ENCODE measurements at regions not wholly inside any gene's neighbourhood (a gene's known extent, or its start where the extent isn't known, plus 50 kb on each side); places are given as distances from the start of the nearest gene placed in this dataset.

DNA sequence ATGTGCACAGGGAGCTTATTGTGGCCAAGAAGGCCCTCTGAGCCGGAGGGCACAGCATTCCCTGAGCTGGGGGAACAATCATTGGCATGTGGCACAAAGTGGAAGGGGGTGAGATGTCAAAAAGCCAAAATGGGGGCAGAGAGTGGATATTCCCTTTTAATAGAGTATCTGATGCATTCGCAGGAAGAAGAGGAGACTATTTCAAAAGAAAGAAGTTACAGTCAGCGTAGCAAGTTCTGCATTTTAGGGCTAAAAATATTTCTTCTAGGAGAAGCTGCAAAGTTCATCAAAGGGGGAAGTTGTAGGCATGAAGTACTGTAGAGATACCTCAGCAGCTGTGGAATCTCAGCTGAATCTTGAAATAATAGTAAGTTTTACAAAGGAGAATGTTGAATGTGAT, 136.0 kb upstream of the WDR11 start:
- H3K9me3 Mint-ChIP-seq: no peaks in the 10 kb centered on the region
- peaks cover 6% of the 10 kb centered on the region for H3K4me1 Mint-ChIP-seq
- no peak overlapping the region for H3K4me3 Mint-ChIP-seq
- H3K36me3 Mint-ChIP-seq (ENCODE audit: insufficient read depth): no peaks in the 10 kb centered on the region
- DNase-seq (ENCODE audit: low spot score in 2 of 2): no peak
- H3K27ac Mint-ChIP-seq (ENCODE audit: low read depth): peak overlapping the region; percentile 75
- peaks cover 34% of the 10 kb centered on the region for H3K27me3 Mint-ChIP-seq
- ATAC-seq (replicated peaks; ENCODE audit: extremely low read depth, poor library complexity, severe bottlenecking): no peak

DNA sequence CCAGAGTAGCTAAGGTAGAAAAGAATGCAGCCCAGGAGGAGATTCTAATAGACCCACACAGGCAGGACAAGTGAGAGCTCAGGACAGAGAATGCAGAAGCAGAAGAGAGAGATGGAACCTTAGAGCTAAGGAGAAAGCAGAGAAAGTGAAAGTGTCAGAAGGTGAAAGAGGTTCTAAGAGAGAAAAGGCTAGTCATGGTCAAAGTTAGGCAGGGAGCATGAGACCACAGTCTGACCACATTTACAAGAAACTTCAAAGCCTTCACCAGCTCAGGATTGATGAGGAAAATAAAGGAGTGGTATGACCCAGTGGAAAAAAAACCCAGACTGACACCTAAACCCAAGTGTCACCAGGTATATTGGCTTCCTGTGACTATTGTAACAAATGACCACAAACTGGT, 131.8 kb upstream of the WDR11 start:
- peaks cover 12% of the 10 kb centered on the region for H3K27me3 Mint-ChIP-seq
- no peak for ATAC-seq (replicated peaks; ENCODE audit: extremely low read depth, poor library complexity, severe bottlenecking)
- H3K36me3 Mint-ChIP-seq (ENCODE audit: insufficient read depth): no peaks in the 10 kb centered on the region
- DNase-seq (ENCODE audit: low spot score in 2 of 2): no peak
- H3K4me3 Mint-ChIP-seq: no peak overlapping the region
- H3K9me3 Mint-ChIP-seq: no peaks in the 10 kb centered on the region
- no peak overlapping the region for H3K27ac Mint-ChIP-seq (ENCODE audit: low read depth)
- no peaks in the 10 kb centered on the region for H3K4me1 Mint-ChIP-seq

DNA sequence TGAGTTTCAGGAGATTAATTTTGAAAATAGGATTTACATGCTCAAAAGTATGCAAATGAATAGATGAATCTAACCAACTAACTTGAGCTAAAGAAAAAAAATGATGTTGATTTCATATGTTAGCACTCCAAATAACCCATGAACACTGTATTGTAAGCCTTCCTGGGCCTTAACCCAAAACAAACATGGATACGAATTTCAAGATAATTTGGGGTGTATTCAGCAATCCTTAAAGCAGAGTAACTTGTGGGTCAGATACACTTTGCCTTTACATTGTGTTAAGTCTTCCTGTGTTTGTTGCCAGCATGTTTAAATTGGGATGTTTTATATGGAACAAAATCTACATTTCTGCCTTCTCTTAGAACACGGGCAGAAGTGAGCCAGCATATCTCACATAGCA, 124.2 kb upstream of the WDR11 start:
- no peaks in the 10 kb centered on the region for H3K36me3 Mint-ChIP-seq (ENCODE audit: insufficient read depth)
- no peak for ATAC-seq (replicated peaks; ENCODE audit: extremely low read depth, poor library complexity, severe bottlenecking)
- no peak overlapping the region for H3K4me3 Mint-ChIP-seq
- no peaks in the 10 kb centered on the region for H3K9me3 Mint-ChIP-seq
- H3K4me1 Mint-ChIP-seq: no peaks in the 10 kb centered on the region
- no peak for DNase-seq (ENCODE audit: low spot score in 2 of 2)
- H3K27me3 Mint-ChIP-seq: peaks cover 4% of the 10 kb centered on the region
- no peak overlapping the region for H3K27ac Mint-ChIP-seq (ENCODE audit: low read depth)

DNA sequence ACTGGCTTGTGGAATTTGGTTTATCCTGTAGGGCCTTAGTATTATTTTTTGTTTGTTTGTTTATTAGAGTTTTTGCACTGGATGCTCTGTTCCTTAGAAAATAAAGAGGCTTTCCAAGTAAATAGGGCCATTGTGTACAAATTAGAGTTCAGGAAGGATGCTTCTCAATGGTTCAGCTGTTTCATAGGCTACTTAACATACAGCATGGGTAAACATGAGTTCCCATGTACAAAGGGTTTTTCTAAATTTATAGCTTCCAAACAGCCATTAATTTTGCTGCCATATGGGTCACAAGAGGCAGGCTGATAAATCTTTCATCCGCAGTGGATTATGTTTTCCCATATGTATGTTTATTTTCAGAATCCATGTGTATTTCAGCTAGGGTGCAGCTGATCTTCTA, 121.6 kb upstream of the WDR11 start:
- H3K4me3 Mint-ChIP-seq: no peak overlapping the region
- peaks cover 14% of the 10 kb centered on the region for H3K27me3 Mint-ChIP-seq
- no peak overlapping the region for H3K27ac Mint-ChIP-seq (ENCODE audit: low read depth)
- H3K36me3 Mint-ChIP-seq (ENCODE audit: insufficient read depth): no peaks in the 10 kb centered on the region
- no peak for DNase-seq (ENCODE audit: low spot score in 2 of 2)
- no peaks in the 10 kb centered on the region for H3K4me1 Mint-ChIP-seq
- no peak for ATAC-seq (replicated peaks; ENCODE audit: extremely low read depth, poor library complexity, severe bottlenecking)
- H3K9me3 Mint-ChIP-seq: no peaks in the 10 kb centered on the region

DNA sequence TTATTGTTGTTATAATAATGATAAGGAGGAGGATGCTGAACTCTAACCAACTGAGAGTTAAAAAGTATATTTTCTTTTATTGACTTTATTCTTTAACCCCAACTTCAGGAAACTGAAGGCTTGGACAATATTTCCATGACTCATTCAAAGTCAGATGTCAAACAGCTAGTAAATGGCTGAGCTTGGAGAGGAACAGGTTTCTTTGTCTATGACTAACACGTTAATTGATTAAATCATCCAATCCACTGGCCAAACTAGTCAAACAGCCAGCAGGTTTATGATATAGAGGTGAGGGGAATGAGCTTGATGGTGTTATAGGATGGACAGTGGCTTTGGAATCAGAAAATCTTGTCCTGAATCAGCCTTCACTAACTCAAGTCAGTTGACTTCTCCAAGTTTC, 119.1 kb upstream of the WDR11 start:
- Mint-ChIP-seq H3K27ac (ENCODE audit: low read depth) (no peak overlapping the region), H3K9me3 (no peaks in the 10 kb centered on the region), H3K36me3 (ENCODE audit: insufficient read depth) (no peaks in the 10 kb centered on the region), H3K4me1 (no peaks in the 10 kb centered on the region), H3K27me3 (peaks cover 20% of the 10 kb centered on the region), H3K4me3 (no peak overlapping the region)
- ATAC-seq (replicated peaks; ENCODE audit: extremely low read depth, poor library complexity, severe bottlenecking) (no peak), DNase-seq (ENCODE audit: low spot score in 2 of 2) (no peak)

DNA sequence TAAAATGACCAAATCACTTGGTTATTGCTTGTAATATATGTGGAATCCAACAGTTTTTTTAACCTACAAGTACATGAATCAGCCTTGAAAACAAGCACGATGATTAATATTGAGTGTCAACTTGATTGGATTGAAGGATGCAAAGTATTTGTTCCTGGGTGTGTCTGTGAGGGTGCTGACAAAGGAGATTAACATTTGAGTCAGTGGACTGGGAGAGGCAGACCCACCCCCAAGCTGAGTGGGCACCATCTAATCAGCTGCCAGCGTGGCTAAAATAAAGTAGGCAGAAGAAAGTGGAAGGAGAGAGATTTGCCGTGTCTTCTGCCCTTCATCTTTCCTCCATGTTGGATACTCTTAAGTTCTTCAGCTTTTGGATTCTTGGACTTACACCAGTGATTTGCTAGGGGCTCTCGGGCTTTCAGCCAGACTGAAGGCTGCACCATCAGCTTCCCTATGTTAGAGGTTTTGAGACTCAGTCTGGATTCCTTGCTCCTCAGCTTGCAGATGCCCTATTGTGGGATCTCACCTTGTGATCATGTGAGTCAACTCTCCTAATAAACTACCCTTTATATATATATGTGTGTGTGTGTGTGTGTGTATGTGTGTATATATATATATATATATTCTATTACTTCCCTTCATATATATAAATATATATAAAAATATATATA, 118.4 kb upstream of the WDR11 start:
- Mint-ChIP-seq H3K4me1 (no peaks in the 10 kb centered on the region), H3K27me3 (peaks cover 24% of the 10 kb centered on the region), H3K27ac (ENCODE audit: low read depth) (no peak overlapping the region), H3K9me3 (no peaks in the 10 kb centered on the region), H3K36me3 (ENCODE audit: insufficient read depth) (no peaks in the 10 kb centered on the region), H3K4me3 (no peak overlapping the region)
- ATAC-seq (replicated peaks; ENCODE audit: extremely low read depth, poor library complexity, severe bottlenecking): no peak
- no peak for DNase-seq (ENCODE audit: low spot score in 2 of 2)

DNA sequence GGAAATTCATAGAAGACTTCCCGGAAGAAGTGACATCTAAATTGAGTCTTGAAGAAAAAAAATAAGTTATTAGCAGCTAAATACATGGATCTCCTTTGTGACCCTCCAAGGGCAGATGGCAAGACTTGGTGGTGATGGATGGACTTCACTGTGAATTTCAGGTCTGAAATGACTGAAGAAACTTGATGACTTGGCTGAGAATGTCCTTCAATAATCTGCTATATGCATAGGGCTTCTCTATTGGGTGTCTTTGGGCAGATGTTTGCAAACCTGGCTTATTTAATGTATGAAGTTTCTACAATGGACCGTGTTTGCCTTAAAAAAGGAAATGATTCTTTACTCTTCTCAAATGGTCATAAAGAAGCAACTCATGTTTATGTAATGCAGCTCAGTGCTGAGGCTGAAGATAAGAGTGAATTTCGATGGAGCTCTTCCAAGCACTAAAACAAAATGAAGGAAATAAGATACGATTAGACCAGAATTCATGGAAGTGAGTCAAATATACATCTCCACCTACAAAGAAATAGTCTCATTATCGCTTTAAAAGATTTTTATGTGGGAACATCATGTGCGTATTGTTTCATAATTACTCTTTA, 116.6 kb upstream of the WDR11 start:
- Mint-ChIP-seq H3K27me3 (peaks cover 33% of the 10 kb centered on the region), H3K9me3 (no peaks in the 10 kb centered on the region), H3K4me3 (no peak overlapping the region), H3K4me1 (no peaks in the 10 kb centered on the region), H3K36me3 (ENCODE audit: insufficient read depth) (no peaks in the 10 kb centered on the region), H3K27ac (ENCODE audit: low read depth) (no peak overlapping the region)
- DNase-seq (ENCODE audit: low spot score in 2 of 2) (no peak), ATAC-seq (replicated peaks; ENCODE audit: extremely low read depth, poor library complexity, severe bottlenecking) (no peak)

DNA sequence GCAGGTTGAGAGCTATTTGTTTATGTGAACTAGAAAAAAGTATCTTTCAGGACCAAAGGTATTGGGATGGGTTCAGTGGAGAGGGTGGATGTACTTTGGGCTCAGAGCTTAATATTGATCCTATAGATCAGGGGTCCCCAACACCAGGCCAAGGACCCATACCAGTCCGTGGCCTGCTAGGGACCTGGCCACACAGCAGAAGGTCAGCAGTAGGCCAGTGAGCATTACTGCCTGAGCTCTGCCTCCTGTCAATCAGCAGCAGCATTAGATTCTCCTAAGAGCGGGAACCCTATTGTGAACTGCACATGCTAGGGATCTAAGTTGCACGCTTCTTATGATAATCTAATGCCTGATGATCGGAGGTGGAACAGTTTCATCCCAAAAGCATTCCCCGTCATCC, 115.8 kb upstream of the WDR11 start:
- Mint-ChIP-seq H3K36me3 (ENCODE audit: insufficient read depth) (no peaks in the 10 kb centered on the region), H3K27me3 (peaks cover 33% of the 10 kb centered on the region), H3K9me3 (no peaks in the 10 kb centered on the region), H3K27ac (ENCODE audit: low read depth) (no peak overlapping the region), H3K4me1 (no peaks in the 10 kb centered on the region), H3K4me3 (no peak overlapping the region)
- DNase-seq (ENCODE audit: low spot score in 2 of 2): no peak
- ATAC-seq (replicated peaks; ENCODE audit: extremely low read depth, poor library complexity, severe bottlenecking): no peak

DNA sequence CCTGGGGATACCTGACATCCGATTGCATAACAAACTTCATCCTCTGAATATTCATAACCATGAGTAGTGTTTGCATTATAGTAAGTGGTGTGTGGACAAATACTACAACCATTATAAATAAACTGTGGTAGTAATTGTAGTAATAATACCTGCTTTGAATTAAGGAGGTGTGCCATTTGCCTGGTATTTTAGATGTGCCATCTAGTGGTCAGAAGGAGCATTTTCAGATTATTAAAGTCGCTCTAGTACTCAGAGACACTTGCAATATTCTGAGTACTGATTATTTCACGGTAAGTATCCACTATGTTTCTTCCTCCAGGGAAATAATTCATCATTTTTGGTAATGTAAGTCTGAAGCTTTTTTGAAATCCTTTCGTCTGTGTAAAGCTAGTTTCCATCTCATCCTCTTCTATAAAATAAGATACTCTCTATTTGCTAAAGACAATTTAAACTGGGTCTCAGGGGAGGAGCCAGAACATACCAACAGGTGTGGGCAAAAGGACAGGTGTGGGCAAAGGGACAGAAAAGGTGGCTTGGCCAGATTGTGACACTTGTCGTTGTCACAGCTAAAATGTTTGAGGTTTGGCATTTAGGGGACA, 115.3 kb upstream of the WDR11 start:
- H3K27me3 Mint-ChIP-seq: peaks cover 33% of the 10 kb centered on the region
- no peak overlapping the region for H3K4me3 Mint-ChIP-seq
- H3K27ac Mint-ChIP-seq (ENCODE audit: low read depth): no peak overlapping the region
- DNase-seq (ENCODE audit: low spot score in 2 of 2) (no peak), ATAC-seq (replicated peaks; ENCODE audit: extremely low read depth, poor library complexity, severe bottlenecking) (no peak)
- H3K4me1 Mint-ChIP-seq: no peaks in the 10 kb centered on the region
- no peaks in the 10 kb centered on the region for H3K36me3 Mint-ChIP-seq (ENCODE audit: insufficient read depth)
- H3K9me3 Mint-ChIP-seq: no peaks in the 10 kb centered on the region

DNA sequence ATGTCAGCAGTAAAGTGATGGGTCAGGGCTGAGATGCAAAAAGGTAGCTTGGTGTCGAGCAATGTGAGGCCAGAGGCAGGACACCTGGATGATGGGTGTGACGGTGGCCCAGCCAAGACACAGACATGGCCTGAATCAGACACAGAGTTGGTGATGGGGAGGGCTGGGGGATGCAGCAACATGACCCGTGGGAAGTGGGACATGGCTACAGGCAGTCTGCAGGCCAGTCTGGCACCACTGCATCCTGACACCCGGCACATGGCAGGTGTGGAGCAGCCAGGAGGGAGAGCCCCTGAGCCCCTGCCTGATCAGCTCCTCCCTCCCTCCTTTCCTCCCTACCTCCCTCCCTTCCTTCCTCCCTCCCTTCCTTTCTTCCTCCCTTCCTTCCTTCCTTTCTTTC, 114.8 kb upstream of the WDR11 start:
- no peaks in the 10 kb centered on the region for H3K9me3 Mint-ChIP-seq
- H3K36me3 Mint-ChIP-seq (ENCODE audit: insufficient read depth): no peaks in the 10 kb centered on the region
- DNase-seq (ENCODE audit: low spot score in 2 of 2) (no peak), ATAC-seq (replicated peaks; ENCODE audit: extremely low read depth, poor library complexity, severe bottlenecking) (no peak)
- no peak overlapping the region for H3K4me3 Mint-ChIP-seq
- H3K4me1 Mint-ChIP-seq: no peaks in the 10 kb centered on the region
- H3K27me3 Mint-ChIP-seq: peaks cover 33% of the 10 kb centered on the region
- no peak overlapping the region for H3K27ac Mint-ChIP-seq (ENCODE audit: low read depth)

DNA sequence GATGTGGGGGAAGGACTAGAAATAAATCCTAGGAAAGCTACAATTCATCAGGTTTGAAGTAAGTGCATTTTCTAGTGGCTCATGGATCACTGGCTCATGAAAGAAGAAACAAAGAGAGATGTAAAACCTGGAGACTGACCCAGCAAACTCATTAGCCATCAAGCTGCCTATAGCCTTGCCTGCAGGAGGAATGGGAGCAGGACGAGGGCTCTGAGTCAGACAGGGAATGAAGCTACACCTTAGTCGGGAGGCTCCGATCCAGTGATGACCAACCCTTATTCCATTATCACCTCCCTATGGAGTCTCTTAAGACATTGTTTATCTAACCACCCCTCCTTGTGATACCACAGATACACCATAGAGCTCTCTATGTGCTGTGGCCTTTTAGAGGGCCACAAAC, 112.5 kb upstream of the WDR11 start:
- Mint-ChIP-seq H3K4me3 (no peak overlapping the region), H3K27ac (ENCODE audit: low read depth) (no peak overlapping the region), H3K27me3 (peaks cover 24% of the 10 kb centered on the region), H3K36me3 (ENCODE audit: insufficient read depth) (no peaks in the 10 kb centered on the region), H3K9me3 (no peaks in the 10 kb centered on the region), H3K4me1 (no peaks in the 10 kb centered on the region)
- no peak for ATAC-seq (replicated peaks; ENCODE audit: extremely low read depth, poor library complexity, severe bottlenecking)
- no peak for DNase-seq (ENCODE audit: low spot score in 2 of 2)

DNA sequence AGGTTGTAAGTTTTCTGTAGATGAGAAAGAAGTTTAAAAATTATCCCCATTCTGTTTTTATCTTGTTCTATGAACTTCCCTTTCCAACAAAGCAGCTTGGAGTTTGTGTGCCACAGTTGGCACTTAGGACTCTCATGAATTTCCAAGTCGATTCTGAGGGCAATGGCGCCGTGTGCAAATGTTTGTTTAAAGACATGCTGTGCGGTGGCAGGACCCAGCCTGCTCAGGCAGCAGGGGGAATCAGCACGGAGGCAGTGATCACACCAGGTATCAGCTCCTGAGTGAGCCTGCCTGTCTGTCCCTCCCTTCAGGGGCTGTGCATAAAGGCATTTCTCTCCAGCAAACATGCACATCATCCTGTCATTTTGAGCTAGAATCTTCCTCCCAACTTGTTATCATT, 109.8 kb upstream of the WDR11 start:
- DNase-seq (ENCODE audit: low spot score in 2 of 2): no peak
- Mint-ChIP-seq H3K27me3 (peaks cover 50% of the 10 kb centered on the region), H3K27ac (ENCODE audit: low read depth) (no peak overlapping the region), H3K4me3 (no peak overlapping the region), H3K4me1 (no peaks in the 10 kb centered on the region), H3K9me3 (no peaks in the 10 kb centered on the region), H3K36me3 (ENCODE audit: insufficient read depth) (no peaks in the 10 kb centered on the region)
- ATAC-seq (replicated peaks; ENCODE audit: extremely low read depth, poor library complexity, severe bottlenecking): no peak

DNA sequence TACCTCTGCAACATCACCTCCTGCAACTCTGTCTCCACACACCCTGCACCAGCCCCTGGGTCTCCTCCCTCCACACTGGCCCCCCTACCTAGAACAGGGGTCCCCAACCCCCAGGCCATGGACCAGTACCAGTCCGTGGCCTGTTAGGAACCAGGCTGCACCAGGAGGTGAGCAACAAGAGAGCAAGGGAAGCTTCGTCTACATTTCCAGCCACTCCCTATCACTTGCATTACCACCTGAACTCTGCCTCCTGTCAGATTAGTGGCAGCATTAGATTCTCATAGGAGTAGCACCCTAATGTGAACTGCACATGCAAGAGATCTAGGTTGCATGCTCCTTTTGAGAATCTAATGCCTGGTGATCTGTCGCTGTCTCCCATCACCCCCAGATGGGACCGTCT, 108.8 kb upstream of the WDR11 start:
- H3K27ac Mint-ChIP-seq (ENCODE audit: low read depth): no peak overlapping the region
- no peaks in the 10 kb centered on the region for H3K9me3 Mint-ChIP-seq
- no peak overlapping the region for H3K4me3 Mint-ChIP-seq
- no peaks in the 10 kb centered on the region for H3K36me3 Mint-ChIP-seq (ENCODE audit: insufficient read depth)
- DNase-seq (ENCODE audit: low spot score in 2 of 2) (no peak), ATAC-seq (replicated peaks; ENCODE audit: extremely low read depth, poor library complexity, severe bottlenecking) (no peak)
- no peaks in the 10 kb centered on the region for H3K4me1 Mint-ChIP-seq
- peaks cover 45% of the 10 kb centered on the region for H3K27me3 Mint-ChIP-seq

Data from central memory CD8-positive, alpha-beta T cell (primary cell).